ENCODE measurements at regions not wholly inside any gene's neighbourhood (a gene's known extent, or its start where the extent isn't known, plus 50 kb on each side); places are given as distances from the start of the nearest gene placed in this dataset.

DNA sequence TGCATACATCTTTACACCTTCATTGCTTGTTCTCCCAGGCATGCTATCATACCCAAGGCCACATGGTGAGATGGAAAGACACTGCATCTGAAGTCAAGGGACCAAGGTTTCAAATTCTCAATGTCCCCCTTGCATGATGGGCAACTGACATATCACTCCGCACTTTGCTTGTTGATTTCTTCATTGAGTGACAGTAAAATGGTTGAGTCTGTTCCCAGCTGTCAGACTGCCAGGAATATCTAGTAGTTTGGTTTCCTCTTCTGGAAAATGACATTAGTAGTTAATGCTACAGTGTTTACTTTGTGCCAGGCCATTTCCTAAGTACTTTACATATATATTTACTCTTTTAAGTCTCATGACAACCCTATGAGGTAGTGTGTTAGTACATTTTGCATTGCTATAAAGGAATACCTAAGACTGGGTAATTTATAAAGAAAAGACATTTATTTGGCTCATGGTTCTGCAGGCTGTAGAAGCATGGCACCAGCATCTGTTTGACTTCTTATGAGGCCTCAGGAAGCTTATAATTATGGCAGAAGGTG, 114.4 kb downstream of the PCSK1 start:
- Histone ChIP-seq H3K36me3 (ENCODE audit: low read depth, missing control alignments) (no peaks in the 10 kb centered on the region), H3K4me1 (no peaks in the 10 kb centered on the region), H3K27ac (no peak overlapping the region), H3K27me3 (no peaks in the 10 kb centered on the region), H3K4me3 (no peak overlapping the region), H3K9me3 (no peaks in the 10 kb centered on the region)
- intact Hi-C loops (cut with DNase I; ENCODE audit: low total_unique reads), result no loop called here
- DNase-seq, result no peak
- TF ChIP-seq POLR2A (IDR thresholded peaks at IDR 0.05), result no peak
- TF ChIP-seq CTCF (IDR thresholded peaks at IDR 0.05), result no peak
- 100% methylated on average over 1 of the region's 1 CpG for WGBS, 2 donors

- no peak for DNase-seq
- H3K27ac ChIP-seq, result no peak overlapping the region
- WGBS, 2 donors, result 89 to 94% methylated on average over 3 of the region's 3 CpGs
- no peak overlapping the region for H3K4me3 ChIP-seq
- no peaks in the 10 kb centered on the region for H3K4me1 ChIP-seq
- TF ChIP-seq CTCF (IDR thresholded peaks at IDR 0.05) (no peak), POLR2A (IDR thresholded peaks at IDR 0.05) (no peak)
- H3K9me3 ChIP-seq, result no peaks in the 10 kb centered on the region
- intact Hi-C loops (cut with DNase I; ENCODE audit: low total_unique reads), result no loop called here
- no peaks in the 10 kb centered on the region for H3K27me3 ChIP-seq
- H3K36me3 ChIP-seq (ENCODE audit: low read depth, missing control alignments), result no peaks in the 10 kb centered on the region
Measured at GRCh38 chr5:96317945-96318344, 115.1 kb downstream of the PCSK1 start.

- no peaks in the 10 kb centered on the region for H3K36me3 ChIP-seq (ENCODE audit: low read depth, missing control alignments)
- TF ChIP-seq POLR2A (IDR thresholded peaks at IDR 0.05) (no peak), CTCF (IDR thresholded peaks at IDR 0.05) (no peak)
- no peak overlapping the region for H3K4me3 ChIP-seq
- H3K4me1 ChIP-seq, result no peaks in the 10 kb centered on the region
- WGBS, 2 donors, result 58 to 60% methylated on average over 2 of the region's 2 CpGs
- H3K9me3 ChIP-seq, result no peaks in the 10 kb centered on the region
- H3K27me3 ChIP-seq, result no peaks in the 10 kb centered on the region
- no peak for DNase-seq
- intact Hi-C loops (cut with DNase I; ENCODE audit: low total_unique reads), result no loop called here
- H3K27ac ChIP-seq, result no peak overlapping the region
Measured at GRCh38 chr5:96316487-96316886, 116.6 kb downstream of the PCSK1 start.

DNA sequence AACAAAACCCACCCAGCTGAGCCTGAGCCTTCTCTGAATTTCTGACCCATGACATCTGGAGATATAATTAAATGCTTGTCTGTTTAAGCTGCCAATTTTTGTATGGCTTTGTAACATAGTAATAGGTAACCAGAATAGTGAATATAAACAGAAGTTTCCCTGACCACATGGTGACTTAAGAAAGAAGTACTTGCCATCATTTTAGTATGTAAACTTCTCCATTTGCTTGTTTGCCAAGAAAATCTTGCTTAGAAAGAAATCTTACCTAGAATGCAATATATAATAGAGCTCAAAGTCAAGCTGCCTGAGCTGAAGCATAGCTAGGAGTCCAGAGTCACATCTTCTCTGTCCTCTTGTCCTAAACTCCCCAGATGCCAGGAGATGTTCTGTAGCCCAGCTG, 117.0 kb downstream of the PCSK1 start:
- intact Hi-C loops (cut with DNase I; ENCODE audit: low total_unique reads), result no loop called here
- TF ChIP-seq CTCF (IDR thresholded peaks at IDR 0.05), result no peak
- no peak for DNase-seq

DNA sequence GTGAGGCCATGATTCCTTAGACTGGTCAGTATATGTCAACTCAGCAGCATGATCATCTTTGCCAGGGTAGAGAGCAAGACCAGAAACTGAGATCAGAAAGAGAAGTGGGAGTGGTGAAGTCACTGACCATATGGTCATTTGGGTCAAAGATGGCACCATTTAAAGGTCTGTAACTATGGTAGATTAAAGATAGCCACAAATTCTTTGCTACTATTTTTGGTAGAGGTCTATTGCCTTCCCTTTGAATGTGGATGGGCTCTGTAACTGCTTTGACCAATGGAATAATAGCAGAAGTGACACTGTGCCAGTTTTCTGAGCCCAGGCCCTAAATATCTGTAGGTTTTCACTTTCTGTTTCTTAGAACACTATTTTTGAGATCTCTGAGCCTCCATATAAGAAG, 117.6 kb downstream of the PCSK1 start:
- no peak overlapping the region for H3K4me3 ChIP-seq
- DNase-seq, result no peak
- no peaks in the 10 kb centered on the region for H3K4me1 ChIP-seq
- H3K27ac ChIP-seq, result no peak overlapping the region
- intact Hi-C loops (cut with DNase I; ENCODE audit: low total_unique reads), result no loop called here
- H3K36me3 ChIP-seq (ENCODE audit: low read depth, missing control alignments), result no peaks in the 10 kb centered on the region
- H3K27me3 ChIP-seq, result no peaks in the 10 kb centered on the region
- no peaks in the 10 kb centered on the region for H3K9me3 ChIP-seq
- TF ChIP-seq POLR2A (IDR thresholded peaks at IDR 0.05) (no peak), CTCF (IDR thresholded peaks at IDR 0.05) (no peak)

More for the DNA sequence above, 117.0 kb downstream of the PCSK1 start:
- Histone ChIP-seq H3K36me3 (ENCODE audit: low read depth, missing control alignments) (no peaks in the 10 kb centered on the region), H3K27me3 (no peaks in the 10 kb centered on the region), H3K9me3 (no peaks in the 10 kb centered on the region), H3K27ac (no peak overlapping the region), H3K4me1 (no peaks in the 10 kb centered on the region), H3K4me3 (no peak overlapping the region)
